Central memory CD8-positive, alpha-beta T cell (primary cell): ENCODE measurements at regions not wholly inside any gene's neighbourhood (a gene's known extent, or its start where the extent isn't known, plus 50 kb on each side); places are given as distances from the start of the nearest gene placed in this dataset.
"Not testable (repeated sequence)": the region's sequence is repeated elsewhere in the genome, so short reads cannot be mapped to it uniquely, and the experiment has no call there.

Experiments used
- ATAC-seq: fragments of 150-1000 bp; cut with Tn5 transposase; replicated peaks from 2 replicates; pipeline ENCODE4 v1.10.0; 2022; ENCODE audit warnings: mild to moderate bottlenecking, moderate FRiP score, moderate number of reproducible peaks; ENCODE audit not compliant: poor library complexity, severe bottlenecking; ENCODE audit errors: extremely low read depth
- DNase-seq, 2 donors: peaks; one replicate each; pipeline ENCODE4 v3.0.0; 2021; ENCODE audit warnings: low spot score in 2 of 2
- H3K27ac Mint-ChIP-seq: one replicate; pipeline ENCODE4 v1.8.0; 2022; ENCODE audit warnings: low read depth, mild to moderate bottlenecking, moderate library complexity, mixed read lengths
- H3K27me3 Mint-ChIP-seq: one replicate; pipeline ENCODE4 v1.8.0; 2022; ENCODE audit warnings: mixed read lengths
- H3K36me3 Mint-ChIP-seq: one replicate; pipeline ENCODE4 v1.8.0; 2022; ENCODE audit warnings: mild to moderate bottlenecking, moderate library complexity, mixed read lengths; ENCODE audit not compliant: insufficient read depth
- H3K4me1 Mint-ChIP-seq: one replicate; pipeline ENCODE4 v1.8.0; 2022; ENCODE audit warnings: mixed read lengths
- H3K4me3 Mint-ChIP-seq: one replicate; pipeline ENCODE4 v1.8.0; 2022; ENCODE audit warnings: mild to moderate bottlenecking, moderate library complexity, mixed read lengths
- H3K9me3 Mint-ChIP-seq: one replicate; pipeline ENCODE4 v1.8.0; 2022; ENCODE audit warnings: mixed read lengths

DNA sequence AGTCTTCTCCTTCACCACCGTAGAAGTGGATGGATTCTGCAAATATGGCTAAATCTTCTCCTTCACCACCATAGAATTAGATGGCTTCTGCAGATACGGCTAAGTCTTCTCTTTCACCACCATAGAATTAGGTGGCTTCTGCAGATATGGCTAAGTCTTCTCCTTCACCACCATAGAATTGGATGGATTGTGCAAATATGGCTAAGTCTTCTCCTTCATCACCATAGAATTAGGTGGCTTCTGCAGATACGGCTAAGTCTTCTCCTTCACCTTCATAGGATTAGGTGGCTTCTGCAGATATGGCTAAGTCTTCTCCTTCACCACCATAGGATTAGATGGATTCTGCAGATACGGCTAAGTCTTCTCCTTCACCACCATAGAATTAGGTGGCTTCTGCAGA is 866.2 kb upstream of the TPTE start:
- not testable (repeated sequence) for H3K9me3 Mint-ChIP-seq, H3K27me3 Mint-ChIP-seq, H3K27ac Mint-ChIP-seq, H3K4me3 Mint-ChIP-seq, H3K4me1 Mint-ChIP-seq, ATAC-seq, H3K36me3 Mint-ChIP-seq, DNase-seq

DNA sequence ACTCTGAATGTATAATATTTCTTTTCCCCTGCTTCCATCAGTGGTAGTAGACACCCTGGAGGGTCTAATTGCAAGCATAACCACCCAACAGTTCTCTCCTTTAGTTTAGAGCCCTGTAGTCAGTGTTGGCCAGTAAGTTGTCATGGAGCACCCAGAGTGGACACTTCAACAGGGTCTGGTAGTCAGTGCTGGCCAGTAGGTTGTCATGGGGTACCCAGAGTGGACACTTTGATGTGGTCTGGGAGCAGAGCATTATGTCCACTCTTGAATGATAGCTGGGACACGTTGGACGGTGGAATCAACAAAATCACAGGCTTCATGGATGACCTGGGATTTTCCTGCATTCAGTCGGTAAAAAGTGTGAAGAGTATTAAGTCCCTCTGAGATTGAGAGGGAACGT is 864.9 kb upstream of the TPTE start:
- H3K27ac Mint-ChIP-seq, H3K36me3 Mint-ChIP-seq, H3K9me3 Mint-ChIP-seq, H3K4me1 Mint-ChIP-seq, H3K27me3 Mint-ChIP-seq, ATAC-seq, DNase-seq, H3K4me3 Mint-ChIP-seq: not testable (repeated sequence)

DNA sequence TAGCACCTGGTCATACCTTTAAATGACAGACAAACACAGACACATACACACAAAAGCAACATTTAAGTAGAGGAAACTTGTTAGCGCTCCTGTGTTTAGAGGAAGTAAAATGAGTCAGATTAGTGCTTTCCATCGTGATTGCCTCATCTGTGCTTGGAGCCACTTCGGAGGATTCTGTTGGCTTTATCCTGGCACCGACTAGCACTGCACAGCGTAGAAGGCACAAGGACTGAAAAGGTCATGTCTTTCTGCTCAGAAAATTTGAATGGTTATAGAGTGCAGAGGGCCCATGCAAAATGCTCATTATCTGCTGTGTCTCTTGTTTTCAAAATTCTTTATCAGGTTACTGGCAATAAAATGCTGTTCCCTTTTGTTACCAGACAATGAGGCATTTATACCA is 863.6 kb upstream of the TPTE start:
- not testable (repeated sequence) for H3K9me3 Mint-ChIP-seq, H3K27me3 Mint-ChIP-seq, H3K27ac Mint-ChIP-seq

DNA sequence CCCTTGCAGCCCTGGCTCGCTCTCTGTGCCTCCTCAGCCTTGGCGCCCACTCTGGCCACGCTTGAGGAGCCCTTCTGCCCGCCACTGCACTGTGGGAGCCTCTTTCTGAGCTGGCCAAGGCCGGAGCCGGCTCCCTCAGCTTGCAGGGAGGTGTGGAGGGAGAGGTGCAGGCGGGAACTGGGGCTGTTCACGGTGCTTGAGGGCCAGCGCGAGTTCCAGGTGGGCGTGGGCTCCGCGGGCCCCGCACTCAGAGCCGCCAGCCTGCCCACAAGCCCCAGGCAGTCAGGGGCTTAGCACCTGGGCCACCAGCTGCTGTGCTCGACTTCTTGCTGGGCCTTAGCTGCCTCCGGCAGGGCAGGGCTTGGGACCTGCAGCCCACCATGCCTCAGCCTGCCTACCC is 861.5 kb upstream of the TPTE start:
- H3K27ac Mint-ChIP-seq, DNase-seq: not testable (repeated sequence)

More for the DNA sequence above, 863.6 kb upstream of the TPTE start:
- DNase-seq, H3K36me3 Mint-ChIP-seq, H3K4me3 Mint-ChIP-seq, H3K4me1 Mint-ChIP-seq, ATAC-seq: not testable (repeated sequence)

DNA sequence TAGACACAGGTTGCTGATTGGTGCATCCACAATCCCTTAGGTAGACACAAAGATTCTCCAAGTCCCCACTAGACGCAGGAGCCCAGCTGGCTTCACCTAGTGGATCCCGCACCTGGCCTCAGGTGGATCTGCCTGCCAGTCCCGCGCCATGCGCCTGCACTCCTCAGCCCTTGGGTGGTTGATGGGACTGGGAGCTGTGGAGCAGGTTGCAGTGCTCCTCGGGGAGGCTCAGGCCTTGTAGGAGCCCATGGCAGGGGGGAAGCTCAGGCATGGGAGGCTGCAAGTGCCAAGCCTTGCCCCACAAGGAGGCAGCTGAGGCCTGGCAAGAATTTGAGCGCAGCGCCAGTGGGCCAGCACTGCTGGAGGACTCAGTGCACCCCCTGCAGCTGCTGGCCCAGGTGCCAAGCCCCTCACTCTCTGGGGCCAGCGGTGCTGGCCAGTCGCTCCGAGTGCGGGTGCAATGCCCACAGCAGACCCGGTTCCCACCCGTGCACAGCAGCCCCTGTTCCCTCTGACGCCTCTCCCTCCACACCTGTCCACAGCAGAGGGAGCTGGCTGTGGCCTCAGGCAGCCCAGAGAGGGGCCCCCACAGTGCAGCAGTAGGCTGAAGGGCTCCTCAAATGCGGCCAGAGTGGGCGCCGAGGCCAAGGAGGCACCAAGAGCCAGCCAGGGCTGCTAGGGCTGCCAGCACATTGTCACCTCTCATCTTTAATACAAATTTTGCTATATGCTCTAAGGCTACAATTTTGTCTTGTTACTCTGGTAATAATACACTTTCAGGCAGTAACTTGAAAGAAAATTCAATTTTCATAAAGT is 857.3 kb upstream of the TPTE start:
- not testable (repeated sequence) for DNase-seq, ATAC-seq, H3K4me1 Mint-ChIP-seq, H3K9me3 Mint-ChIP-seq, H3K27me3 Mint-ChIP-seq, H3K4me3 Mint-ChIP-seq, H3K36me3 Mint-ChIP-seq, H3K27ac Mint-ChIP-seq

More for the DNA sequence above, 861.5 kb upstream of the TPTE start:
- H3K36me3 Mint-ChIP-seq, ATAC-seq, H3K4me3 Mint-ChIP-seq, H3K9me3 Mint-ChIP-seq, H3K27me3 Mint-ChIP-seq, H3K4me1 Mint-ChIP-seq: not testable (repeated sequence)

DNA sequence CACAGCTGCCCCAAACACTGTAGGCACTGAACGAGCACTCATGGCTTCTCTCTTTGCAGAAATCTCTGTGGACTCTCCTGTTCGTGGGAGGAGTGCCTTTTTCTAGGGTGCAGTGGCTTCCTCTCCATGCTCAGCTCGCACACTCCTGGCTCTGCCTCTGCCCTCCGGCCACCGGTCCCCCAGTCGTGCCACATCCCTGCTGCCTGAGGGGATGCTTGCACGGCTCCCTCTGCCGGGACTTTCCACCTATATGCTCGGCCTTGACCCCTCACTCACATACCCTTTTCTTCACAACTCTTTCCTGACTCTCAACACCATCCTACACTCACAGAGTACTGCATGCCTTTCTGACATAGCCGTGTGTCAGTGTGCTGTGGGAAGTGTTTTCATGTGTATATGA is 845.6 kb upstream of the TPTE start:
- not testable (repeated sequence) for H3K4me1 Mint-ChIP-seq, H3K9me3 Mint-ChIP-seq, H3K4me3 Mint-ChIP-seq, H3K36me3 Mint-ChIP-seq, H3K27ac Mint-ChIP-seq, ATAC-seq, DNase-seq, H3K27me3 Mint-ChIP-seq

DNA sequence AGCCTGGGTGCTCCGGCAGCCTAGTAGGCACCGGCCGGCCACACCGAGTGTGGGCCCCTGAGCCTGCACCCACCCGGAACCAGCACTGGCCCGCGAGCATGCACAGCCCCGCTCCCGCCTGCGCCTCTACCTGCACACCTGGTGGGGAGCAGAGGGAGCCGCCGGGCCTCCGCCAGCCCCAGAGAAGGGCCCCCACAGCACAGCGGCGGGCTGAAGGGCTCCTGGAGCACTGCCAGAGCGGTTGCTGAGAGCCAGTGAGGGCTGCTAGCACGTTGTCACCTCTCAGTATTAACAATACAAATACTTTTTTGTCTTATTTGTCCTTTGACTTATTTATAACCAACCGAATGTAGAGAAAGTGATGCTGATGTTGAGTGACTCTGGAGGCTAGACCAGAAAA is 842.4 kb upstream of the TPTE start:
- H3K4me3 Mint-ChIP-seq, H3K27ac Mint-ChIP-seq, DNase-seq, H3K9me3 Mint-ChIP-seq, H3K27me3 Mint-ChIP-seq, H3K4me1 Mint-ChIP-seq, H3K36me3 Mint-ChIP-seq: not testable (repeated sequence)
- ATAC-seq = peak; percentile 28

DNA sequence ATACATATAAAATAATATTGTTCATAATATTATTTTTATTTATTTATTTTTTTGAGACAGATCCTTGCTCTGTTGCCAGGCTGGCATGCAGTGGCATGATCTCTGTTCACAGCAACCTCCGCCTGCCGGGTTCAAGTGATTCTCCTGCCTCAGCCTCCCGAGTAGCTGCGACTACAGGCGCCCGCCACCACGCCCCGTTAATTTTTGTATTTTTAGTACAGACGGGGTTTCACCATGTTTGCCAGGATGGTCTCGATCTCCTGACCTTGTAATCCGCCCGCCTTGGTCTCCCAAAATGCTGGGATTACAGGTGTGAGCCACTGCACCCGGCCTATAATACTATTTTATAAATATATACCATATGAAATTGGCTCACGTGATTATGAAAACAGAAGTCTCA is 832.4 kb upstream of the TPTE start:
- H3K9me3 Mint-ChIP-seq, H3K4me3 Mint-ChIP-seq, H3K27ac Mint-ChIP-seq, ATAC-seq, H3K27me3 Mint-ChIP-seq, DNase-seq, H3K4me1 Mint-ChIP-seq, H3K36me3 Mint-ChIP-seq: not testable (repeated sequence)

DNA sequence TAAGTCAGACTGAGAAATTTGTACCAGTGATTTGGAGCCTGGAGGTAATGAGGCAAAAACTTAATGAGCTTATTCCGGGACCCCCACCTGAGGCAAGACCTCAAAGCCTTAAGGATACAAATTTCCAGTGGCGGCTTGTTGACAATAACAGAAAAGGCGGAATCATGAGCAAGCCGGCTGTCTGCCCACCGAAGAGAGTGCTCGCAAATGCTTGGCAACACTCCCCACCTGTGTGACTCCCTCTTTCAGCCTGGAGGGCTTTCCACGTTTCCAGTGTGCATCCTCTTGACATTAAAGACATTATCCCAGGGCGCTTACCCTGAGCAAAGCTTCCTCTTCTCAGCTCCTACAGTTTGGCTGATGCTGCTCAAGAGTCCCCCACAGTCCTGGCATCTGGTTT is 830.4 kb upstream of the TPTE start:
- H3K9me3 Mint-ChIP-seq, H3K4me1 Mint-ChIP-seq, H3K27me3 Mint-ChIP-seq, DNase-seq, H3K36me3 Mint-ChIP-seq, H3K27ac Mint-ChIP-seq, ATAC-seq, H3K4me3 Mint-ChIP-seq: not testable (repeated sequence)

DNA sequence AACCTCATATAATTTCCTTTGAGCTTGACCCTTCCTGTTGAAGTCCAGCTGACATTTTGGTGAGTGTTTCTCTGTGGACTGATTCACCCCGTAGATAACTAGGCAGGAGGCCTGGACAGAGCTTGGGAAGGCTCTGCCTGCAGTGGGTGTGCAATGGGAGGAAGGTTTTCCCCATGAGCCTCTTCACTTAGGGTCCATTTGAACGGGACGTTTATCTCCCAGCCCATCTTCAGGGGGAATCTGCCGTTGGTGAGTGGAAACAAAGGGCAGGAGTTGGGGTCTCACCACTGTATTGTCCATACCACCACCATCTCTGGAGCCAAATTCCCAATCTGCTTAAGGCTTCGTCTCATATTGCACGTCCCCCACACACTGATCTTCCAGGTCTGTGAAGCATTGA is 825.6 kb upstream of the TPTE start:
- not testable (repeated sequence) for H3K4me1 Mint-ChIP-seq, H3K4me3 Mint-ChIP-seq, H3K36me3 Mint-ChIP-seq, DNase-seq, H3K27ac Mint-ChIP-seq, ATAC-seq, H3K9me3 Mint-ChIP-seq, H3K27me3 Mint-ChIP-seq

DNA sequence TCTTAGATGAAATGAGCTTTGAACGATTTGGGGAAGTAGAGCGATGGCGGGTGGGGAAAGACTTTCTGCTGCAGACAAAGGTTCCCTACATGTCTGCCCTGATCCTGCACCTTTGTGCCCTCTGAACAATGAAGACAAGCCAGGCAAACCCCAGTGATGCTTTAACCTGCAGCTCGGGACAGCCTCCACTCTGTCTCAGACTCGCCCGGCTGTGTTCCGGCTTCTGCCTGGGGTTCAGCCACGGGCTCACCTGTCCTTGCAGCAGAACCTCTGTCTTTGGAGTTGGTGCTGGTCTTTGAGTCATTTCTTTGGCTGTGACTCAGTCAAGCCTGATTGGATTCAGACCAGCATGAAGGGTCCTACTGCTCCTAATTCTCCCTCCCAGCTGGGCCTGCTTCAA is 823.6 kb upstream of the TPTE start:
- H3K4me1 Mint-ChIP-seq, H3K36me3 Mint-ChIP-seq, DNase-seq, H3K27ac Mint-ChIP-seq, H3K27me3 Mint-ChIP-seq, H3K9me3 Mint-ChIP-seq, ATAC-seq, H3K4me3 Mint-ChIP-seq: not testable (repeated sequence)

DNA sequence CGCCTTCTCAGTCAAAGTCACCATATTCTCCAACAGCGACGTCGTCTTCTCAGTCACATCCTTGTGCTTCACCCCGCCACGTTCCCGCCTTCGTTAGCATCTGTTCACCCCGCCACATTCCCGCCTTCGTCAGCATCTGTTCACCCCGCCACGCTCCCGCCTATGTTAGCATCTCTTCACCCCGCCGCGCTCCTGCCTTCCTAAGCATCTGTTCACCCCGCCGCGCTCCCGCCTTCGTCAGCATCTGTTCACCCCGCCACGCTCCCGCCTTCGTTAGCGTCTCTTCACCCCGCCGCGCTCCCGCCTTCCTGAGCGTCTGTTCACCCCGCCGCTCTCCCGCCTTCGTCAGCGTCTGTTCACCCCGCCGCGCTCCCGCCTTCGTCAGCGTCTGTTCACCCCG is 816.4 kb upstream of the TPTE start:
- not testable (repeated sequence) for H3K27me3 Mint-ChIP-seq, H3K4me3 Mint-ChIP-seq, H3K36me3 Mint-ChIP-seq, DNase-seq, H3K27ac Mint-ChIP-seq, ATAC-seq, H3K4me1 Mint-ChIP-seq, H3K9me3 Mint-ChIP-seq

DNA sequence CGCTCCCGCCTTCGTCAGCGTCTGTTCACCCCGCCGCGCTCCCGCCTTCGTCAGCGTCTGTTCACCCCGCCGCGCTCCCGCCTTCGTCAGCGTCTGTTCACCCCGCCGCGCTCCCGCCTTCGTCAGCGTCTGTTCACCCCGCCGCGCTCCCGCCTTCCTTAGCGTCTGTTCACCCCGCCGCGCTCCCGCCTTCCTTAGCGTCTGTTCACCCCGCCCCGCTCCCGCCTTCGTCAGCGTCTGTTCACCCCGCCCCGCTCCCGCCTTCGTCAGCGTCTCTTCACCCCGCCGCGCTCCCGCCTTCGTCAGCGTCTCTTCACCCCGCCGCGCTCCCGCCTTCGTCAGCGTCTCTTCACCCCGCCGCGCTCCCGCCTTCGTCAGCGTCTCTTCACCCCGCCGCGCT is 815.9 kb upstream of the TPTE start:
- H3K27ac Mint-ChIP-seq, H3K36me3 Mint-ChIP-seq, H3K4me1 Mint-ChIP-seq, ATAC-seq, H3K9me3 Mint-ChIP-seq, DNase-seq, H3K4me3 Mint-ChIP-seq, H3K27me3 Mint-ChIP-seq: not testable (repeated sequence)
